ENCODE measurements at regions not wholly inside any gene's neighbourhood (a gene's known extent, or its start where the extent isn't known, plus 50 kb on each side); places are given as distances from the start of the nearest gene placed in this dataset.

DNA sequence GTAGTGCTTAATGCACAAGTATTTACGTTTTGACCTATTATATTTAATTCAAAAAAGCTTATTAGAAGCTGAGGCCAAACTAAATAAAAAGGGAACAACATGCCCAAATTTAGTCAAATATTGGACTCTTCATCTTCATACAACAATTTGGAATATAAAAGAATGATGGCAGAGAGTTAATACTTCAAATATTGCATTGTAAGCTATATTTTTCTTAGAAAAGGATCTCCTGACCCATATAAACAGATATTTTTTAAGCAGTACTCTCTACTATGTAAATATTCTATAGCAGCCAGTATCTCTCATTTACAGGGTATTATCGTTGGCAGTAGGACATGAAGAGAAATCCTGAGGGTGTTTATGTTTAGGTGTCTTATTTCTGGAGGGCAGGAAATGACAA lies 531.2 kb downstream of the NYAP2 start:
- H3K4me3 ChIP-seq (replicated peaks in 1 of 3), result no peak overlapping the region
- no peaks in the 10 kb centered on the region for H3K27me3 ChIP-seq
- H3K36me3 ChIP-seq, result no peaks in the 10 kb centered on the region
- no peak overlapping the region for H3K27ac ChIP-seq
- no peaks in the 10 kb centered on the region for H3K9me3 ChIP-seq
- intact Hi-C loops (cut with DNase I), result no loop called here
- TF ChIP-seq POLR2A (IDR thresholded peaks at IDR 0.05), result no peak
- TF ChIP-seq, protein P1, sequence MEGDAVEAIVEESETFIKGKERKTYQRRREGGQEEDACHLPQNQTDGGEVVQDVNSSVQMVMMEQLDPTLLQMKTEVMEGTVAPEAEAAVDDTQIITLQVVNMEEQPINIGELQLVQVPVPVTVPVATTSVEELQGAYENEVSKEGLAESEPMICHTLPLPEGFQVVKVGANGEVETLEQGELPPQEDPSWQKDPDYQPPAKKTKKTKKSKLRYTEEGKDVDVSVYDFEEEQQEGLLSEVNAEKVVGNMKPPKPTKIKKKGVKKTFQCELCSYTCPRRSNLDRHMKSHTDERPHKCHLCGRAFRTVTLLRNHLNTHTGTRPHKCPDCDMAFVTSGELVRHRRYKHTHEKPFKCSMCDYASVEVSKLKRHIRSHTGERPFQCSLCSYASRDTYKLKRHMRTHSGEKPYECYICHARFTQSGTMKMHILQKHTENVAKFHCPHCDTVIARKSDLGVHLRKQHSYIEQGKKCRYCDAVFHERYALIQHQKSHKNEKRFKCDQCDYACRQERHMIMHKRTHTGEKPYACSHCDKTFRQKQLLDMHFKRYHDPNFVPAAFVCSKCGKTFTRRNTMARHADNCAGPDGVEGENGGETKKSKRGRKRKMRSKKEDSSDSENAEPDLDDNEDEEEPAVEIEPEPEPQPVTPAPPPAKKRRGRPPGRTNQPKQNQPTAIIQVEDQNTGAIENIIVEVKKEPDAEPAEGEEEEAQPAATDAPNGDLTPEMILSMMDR (IDR thresholded peaks at IDR 0.05), result no peak
- no peaks in the 10 kb centered on the region for H3K4me1 ChIP-seq
- WGBS, 2 donors, result 55 to 68% methylated on average over 2 of the region's 2 CpGs
- DNase-seq, result no peak

DNA sequence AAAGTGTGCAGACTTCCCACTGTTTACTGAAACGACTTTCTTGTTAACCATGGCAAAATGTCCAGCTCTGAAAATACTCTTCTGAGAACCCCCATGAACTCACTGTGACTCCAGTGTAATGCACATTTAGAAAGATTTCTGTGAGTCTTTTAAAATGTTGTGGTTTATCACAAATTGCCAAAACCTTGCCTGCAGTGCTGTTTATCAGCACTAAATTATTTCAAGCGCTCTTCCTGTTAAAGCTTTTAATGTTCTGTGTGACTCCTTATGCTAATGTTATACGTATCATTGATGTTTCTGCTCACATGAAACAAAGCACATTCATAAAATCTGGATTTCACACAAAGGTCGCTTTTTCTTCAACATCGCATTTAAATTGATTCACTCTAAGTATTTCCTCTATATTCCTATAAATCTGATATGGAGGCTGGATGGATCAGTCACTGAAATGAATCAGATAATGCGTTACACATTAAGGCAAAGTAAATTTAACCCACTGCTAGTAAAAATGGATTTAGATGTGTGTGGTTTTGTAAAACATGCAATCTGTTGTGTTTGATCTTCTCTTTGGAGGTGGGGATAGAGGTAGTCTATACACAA lies 521.2 kb downstream of the NYAP2 start:
- no peaks in the 10 kb centered on the region for H3K36me3 ChIP-seq
- no peak overlapping the region for H3K27ac ChIP-seq
- no peak for DNase-seq
- no peaks in the 10 kb centered on the region for H3K9me3 ChIP-seq
- H3K4me3 ChIP-seq (replicated peaks in 1 of 3), result no peak overlapping the region
- intact Hi-C loops (cut with DNase I), result no loop called here
- no peaks in the 10 kb centered on the region for H3K27me3 ChIP-seq
- no peaks in the 10 kb centered on the region for H3K4me1 ChIP-seq
- TF ChIP-seq, protein P1 (IDR thresholded peaks at IDR 0.05), result no peak
- no peak for TF ChIP-seq POLR2A (IDR thresholded peaks at IDR 0.05)
- 81 to 83% methylated on average over 6 of the region's 6 CpGs for WGBS, 2 donors

DNA sequence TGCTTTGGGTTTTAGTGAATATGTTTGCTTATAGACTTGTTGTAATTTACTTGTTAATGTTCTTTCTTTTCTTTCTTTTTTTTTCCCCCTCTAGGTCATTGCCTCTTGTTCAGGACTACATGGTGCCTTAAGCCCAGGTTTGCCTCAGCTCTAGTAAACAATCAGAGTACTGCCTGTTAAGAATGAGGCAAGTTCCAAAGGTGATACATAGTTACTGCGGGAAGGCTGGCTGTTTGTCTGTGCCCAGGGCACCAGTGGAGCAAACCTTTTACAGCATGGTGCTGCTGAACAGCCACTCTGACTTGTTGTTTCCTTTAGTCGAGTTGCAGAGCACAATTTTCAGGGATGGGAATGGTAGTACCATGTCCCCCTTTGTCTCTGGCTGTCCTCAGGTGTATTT lies 517.2 kb downstream of the NYAP2 start:
- Histone ChIP-seq H3K27ac (no peak overlapping the region), H3K4me1 (no peaks in the 10 kb centered on the region), H3K9me3 (no peaks in the 10 kb centered on the region), H3K27me3 (no peaks in the 10 kb centered on the region), H3K4me3 (replicated peaks in 1 of 3) (no peak overlapping the region), H3K36me3 (no peaks in the 10 kb centered on the region)
- WGBS, 2 donors, result 74 to 80% methylated on average over 2 of the region's 2 CpGs
- intact Hi-C loops (cut with DNase I), result no loop called here
- DNase-seq, result no peak
- TF ChIP-seq, protein P1 (IDR thresholded peaks at IDR 0.05), result no peak
- TF ChIP-seq POLR2A (IDR thresholded peaks at IDR 0.05), result no peak

DNA sequence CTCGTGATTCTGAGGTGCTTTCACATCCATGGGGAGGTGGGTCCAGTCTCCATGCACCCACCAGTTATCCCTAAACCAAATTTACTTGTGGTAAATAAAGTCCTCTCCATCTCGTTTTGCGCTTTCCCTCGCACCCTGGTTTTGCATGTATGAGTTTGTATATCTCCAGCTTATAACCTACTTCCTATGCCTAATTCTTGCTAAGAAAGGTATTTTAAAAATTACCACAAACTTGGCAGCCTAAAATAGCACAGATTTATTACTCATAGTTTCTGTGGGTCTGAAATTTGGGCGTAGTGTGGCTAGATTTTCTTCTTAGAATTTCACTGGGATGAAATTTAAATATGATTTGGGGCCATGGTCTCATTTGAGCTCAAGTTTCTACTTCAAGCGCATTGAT lies 511.5 kb downstream of the NYAP2 start:
- Histone ChIP-seq H3K4me3 (replicated peaks in 1 of 3) (no peak overlapping the region), H3K27ac (no peak overlapping the region), H3K27me3 (no peaks in the 10 kb centered on the region), H3K36me3 (no peaks in the 10 kb centered on the region), H3K9me3 (no peaks in the 10 kb centered on the region), H3K4me1 (no peaks in the 10 kb centered on the region)
- no peak for DNase-seq
- intact Hi-C loops (cut with DNase I), result no loop called here
- 95 to 97% methylated on average over 6 of the region's 6 CpGs for WGBS, 2 donors
- TF ChIP-seq POLR2A (IDR thresholded peaks at IDR 0.05), result no peak
- TF ChIP-seq, protein P1 (IDR thresholded peaks at IDR 0.05), result no peak

DNA sequence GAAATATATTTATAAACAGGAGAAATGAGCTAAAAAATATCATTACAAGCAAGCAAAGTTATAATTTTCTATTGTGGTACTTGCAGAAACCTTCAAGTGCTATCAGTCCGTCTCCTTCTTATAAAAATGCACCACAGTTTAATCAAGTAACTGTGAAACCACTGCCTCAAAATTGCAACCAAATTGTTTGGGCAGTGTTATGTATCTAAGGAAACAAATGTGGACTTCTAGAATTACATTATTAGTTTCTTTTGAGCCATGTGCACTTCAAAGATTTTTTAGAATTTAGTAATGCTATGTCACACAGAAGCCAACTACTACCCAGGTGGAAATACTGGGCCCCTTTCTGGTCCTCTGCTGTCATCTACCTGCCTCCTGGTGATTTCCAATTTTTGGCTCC lies 495.6 kb downstream of the NYAP2 start:
- no peak for DNase-seq
- intact Hi-C loops (cut with DNase I), result no loop called here
- TF ChIP-seq, protein P1 (IDR thresholded peaks at IDR 0.05), result no peak
- no peak for TF ChIP-seq POLR2A (IDR thresholded peaks at IDR 0.05)
- no peak overlapping the region for H3K27ac ChIP-seq
- 42 to 44% methylated on average over 1 of the region's 1 CpG for WGBS, 2 donors
- no peaks in the 10 kb centered on the region for H3K36me3 ChIP-seq
- no peaks in the 10 kb centered on the region for H3K9me3 ChIP-seq
- no peaks in the 10 kb centered on the region for H3K27me3 ChIP-seq
- H3K4me3 ChIP-seq (replicated peaks in 1 of 3), result no peak overlapping the region
- H3K4me1 ChIP-seq, result peaks cover 0 to 13% of the 10 kb centered on the region in 2 donors
